Liver (tissue), 8 donors: ENCODE measurements at regions not wholly inside any gene's neighbourhood (a gene's known extent, or its start where the extent isn't known, plus 50 kb on each side); places are given as distances from the start of the nearest gene placed in this dataset.
"Not testable (repeated sequence)": the region's sequence is repeated elsewhere in the genome, so short reads cannot be mapped to it uniquely, and the experiment has no call there.

Source experiments
- DNase-seq: peaks from one replicate; pipeline ENCODE4 v3.0.0-alpha.2; 2017; ENCODE audit warnings: low spot score
- H3K27ac ChIP-seq, 2 donors: one replicate each; pipeline ENCODE4 v1.7.0; 2013; ENCODE audit warnings: inconsistent platforms in 2 of 2, low read length in 2 of 2, control low read depth in 1 of 2, low read depth in 1 of 2, mild to moderate bottlenecking in 1 of 2
- H3K27me3 ChIP-seq, 4 donors: one replicate each; pipeline versions ENCODE4 v1.6.1 to v1.7.0; 2013; ENCODE audit warnings: low read length in 3 of 4, inconsistent platforms in 1 of 4, mild to moderate bottlenecking in 1 of 4, moderate library complexity in 1 of 4; ENCODE audit not compliant: control insufficient read depth in 4 of 4, insufficient read depth in 4 of 4
- H3K36me3 ChIP-seq, 4 donors: one replicate each; pipeline versions ENCODE4 v1.6.1 to v1.7.0; 2013; ENCODE audit warnings: low read length in 3 of 4, mild to moderate bottlenecking in 3 of 4, low read depth in 1 of 4, moderate library complexity in 1 of 4; ENCODE audit not compliant: control insufficient read depth in 4 of 4, insufficient read depth in 3 of 4
- H3K4me1 ChIP-seq, 4 donors: one replicate each; pipeline versions ENCODE4 v1.6.1 to v1.7.0; 2013; ENCODE audit warnings: low read length in 3 of 4, mild to moderate bottlenecking in 3 of 4, moderate library complexity in 1 of 4; ENCODE audit not compliant: control insufficient read depth in 4 of 4, insufficient read depth in 4 of 4
- H3K4me3 ChIP-seq, 3 donors: one replicate each; pipeline versions ENCODE4 v1.6.1 to v1.7.0; 2013; ENCODE audit warnings: low read length in 3 of 3, control low read depth in 1 of 3, low read depth in 1 of 3, mild to moderate bottlenecking in 1 of 3
- H3K9ac ChIP-seq, 2 donors: one replicate each; pipeline ENCODE4 v1.7.0; 2013; ENCODE audit warnings: low read length in 2 of 2, mild to moderate bottlenecking in 2 of 2, moderate library complexity in 2 of 2, control low read depth in 1 of 2, low read depth in 1 of 2
- H3K9me3 ChIP-seq, 4 donors: one replicate each; pipeline versions ENCODE4 v1.6.1 to v1.7.0; 2013; ENCODE audit warnings: low read length in 3 of 4; ENCODE audit not compliant: control insufficient read depth in 4 of 4
- ATF3 ChIP-seq: IDR thresholded peaks from 2 replicates; pipeline ENCODE4 v1.6.1; 2016; ENCODE audit warnings: antibody characterized with exemption
- CTCF ChIP-seq: fragments of 150-350 bp; IDR thresholded peaks from 2 replicates; pipeline ENCODE4 v1.5.1; 2017; ENCODE audit warnings: improper control_type of control experiment, low read depth, low read length; ENCODE audit not compliant: missing input control
- EGR1 ChIP-seq, 2 donors: IDR thresholded peaks; 2 replicates each; pipeline ENCODE4 v1.6.1; 2016 to 2018; ENCODE audit warnings: antibody characterized with exemption in 2 of 2, low read depth in 2 of 2
- HNF4G ChIP-seq: IDR thresholded peaks from 2 replicates; pipeline ENCODE4 v1.6.1; 2016; ENCODE audit warnings: antibody characterized with exemption
- JUND ChIP-seq, 2 donors: IDR thresholded peaks; 2 replicates each; pipeline ENCODE4 v1.6.1; 2016; ENCODE audit warnings: antibody characterized with exemption in 2 of 2
- MAX ChIP-seq: IDR thresholded peaks from 2 replicates; pipeline ENCODE4 v1.6.1; 2016; ENCODE audit warnings: antibody characterized with exemption
- RAD21 ChIP-seq, 2 donors: IDR thresholded peaks; 2 replicates each; pipeline ENCODE4 v1.6.1; 2016; ENCODE audit warnings: antibody characterized with exemption in 2 of 2, mild to moderate bottlenecking in 2 of 2
- REST ChIP-seq: IDR thresholded peaks from 2 replicates; pipeline ENCODE4 v1.6.1; 2016; ENCODE audit warnings: antibody characterized with exemption, mild to moderate bottlenecking
- RXRA ChIP-seq, 2 donors: IDR thresholded peaks; 2 replicates each; pipeline ENCODE4 v1.6.1; 2017 to 2018; ENCODE audit warnings: antibody characterized with exemption in 2 of 2, mild to moderate bottlenecking in 1 of 2
- WGBS: extraction: QIAGEN DNeasy Blood & Tissue Kit; methylation state at CpG from one replicate; pipeline ENCODE4 v1.1.7; 2013; 5-methylcytosine and 5-hydroxymethylcytosine counted together
- donor health status: healthy.
- donor health status: healthy.
- donor health status: healthy.
- donor health status: healthy.
- donor health status: healthy.

- H3K4me3 ChIP-seq, result no peak overlapping the region
- H3K9me3 ChIP-seq, result peaks cover 0 to 1% (median 0%) of the 10 kb centered on the region in 4 donors
- no peaks in the 10 kb centered on the region for H3K36me3 ChIP-seq
- no peak for TF ChIP-seq ATF3
- no peak for TF ChIP-seq EGR1 (IDR thresholded peaks at IDR 0.05; ENCODE audit: low read depth in 2 of 2)
- TF ChIP-seq MAX, result no peak
- TF ChIP-seq REST, result no peak
- WGBS, result 53% methylated on average over 2 of the region's 2 CpGs
- no peaks in the 10 kb centered on the region for H3K4me1 ChIP-seq
- no peaks in the 10 kb centered on the region for H3K27me3 ChIP-seq
- H3K9ac ChIP-seq, result no peak overlapping the region
- H3K27ac ChIP-seq, result no peak overlapping the region
- no peak for DNase-seq
Measured at GRCh38 chr3:33977227-33977626, 178.8 kb downstream of the PDCD6IP start.

GRCh38 chr3:33980252-33980651 is 181.8 kb downstream of the PDCD6IP start:
- DNase-seq, result no peak
- Histone ChIP-seq H3K4me3 (no peak overlapping the region), H3K9me3 (peaks cover 0 to 1% (median 0%) of the 10 kb centered on the region in 4 donors), H3K27ac (no peak overlapping the region), H3K9ac (no peak overlapping the region), H3K36me3 (no peaks in the 10 kb centered on the region), H3K4me1 (no peaks in the 10 kb centered on the region), H3K27me3 (no peaks in the 10 kb centered on the region)
- TF ChIP-seq RAD21 (IDR thresholded peaks at IDR 0.05) (peak; percentile 57 to 58), JUND (IDR thresholded peaks at IDR 0.05) (no peak), CTCF (peak; percentile 33)
- 31% methylated on average over 3 of the region's 3 CpGs for WGBS

GRCh38 chr3:33982269-33982798 is 183.9 kb downstream of the PDCD6IP start:
- no peaks in the 10 kb centered on the region for H3K36me3 ChIP-seq
- no peak overlapping the region for H3K9ac ChIP-seq
- no peak overlapping the region for H3K4me3 ChIP-seq
- no peak for TF ChIP-seq ATF3
- TF ChIP-seq RXRA (IDR thresholded peaks at IDR 0.05), result no peak
- TF ChIP-seq HNF4G, result no peak
- 66% methylated on average over 4 of the region's 4 CpGs for WGBS
- no peaks in the 10 kb centered on the region for H3K9me3 ChIP-seq
- no peaks in the 10 kb centered on the region for H3K27me3 ChIP-seq
- H3K27ac ChIP-seq, result no peak overlapping the region
- DNase-seq, result no peak
- no peaks in the 10 kb centered on the region for H3K4me1 ChIP-seq

GRCh38 chr3:33982949-33983348 is 184.5 kb downstream of the PDCD6IP start:
- DNase-seq, H3K4me3 ChIP-seq: not testable (repeated sequence)
- WGBS, result 82% methylated on average over 1 of the region's 1 CpG

More at GRCh38 chr3:33982949-33983348, 184.5 kb downstream of the PDCD6IP start:
- H3K27ac ChIP-seq, H3K4me1 ChIP-seq, H3K9me3 ChIP-seq, H3K36me3 ChIP-seq, H3K27me3 ChIP-seq, H3K9ac ChIP-seq: not testable (repeated sequence)
